ENCODE measurements at regions not wholly inside any gene's neighbourhood (a gene's known extent, or its start where the extent isn't known, plus 50 kb on each side); places are given as distances from the start of the nearest gene placed in this dataset.
A peak's percentile ranks its signal among the peaks of the same experiment; 100 is the strongest.

DNA sequence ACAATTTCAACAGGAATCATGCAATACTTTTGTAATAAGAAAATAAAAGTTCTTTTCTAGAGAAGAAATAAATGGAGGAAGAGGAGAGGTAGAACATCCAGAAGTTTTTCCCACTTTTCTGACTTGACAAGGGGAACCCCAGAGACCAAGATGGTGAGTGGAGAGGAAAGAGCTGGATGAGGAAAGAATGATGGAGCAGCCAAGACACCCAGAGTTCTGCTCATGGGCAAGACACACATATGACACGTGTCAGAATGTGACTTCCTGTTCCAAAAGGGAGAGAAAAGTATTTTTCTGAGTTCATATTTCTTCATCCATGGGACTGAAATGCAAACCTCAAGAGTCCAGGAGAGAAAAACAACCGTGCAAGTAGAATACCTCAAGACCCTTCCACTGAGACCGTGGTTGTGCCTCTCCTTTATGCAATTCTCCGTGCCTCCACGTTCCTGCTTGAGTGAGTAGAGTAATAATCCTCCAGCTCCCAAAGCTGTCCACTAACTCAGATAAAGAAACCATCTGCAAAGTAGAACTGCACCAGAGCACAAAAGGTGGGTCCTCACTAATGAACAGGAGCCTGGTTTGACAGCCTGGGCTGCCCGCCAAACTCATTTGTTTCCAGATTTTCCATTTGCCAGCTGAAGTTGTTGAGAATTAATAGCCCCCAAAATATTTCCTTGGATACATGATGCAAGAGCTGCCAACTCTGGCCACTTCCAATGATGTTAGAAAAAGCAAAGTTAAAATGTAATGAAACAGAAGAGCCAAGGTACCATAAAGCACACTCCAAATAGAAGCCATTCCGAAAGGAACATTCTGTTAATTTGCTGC, 272.6 kb upstream of the IGF1R start:
- no peaks in the 10 kb centered on the region for H3K36me3 ChIP-seq (ENCODE audit: insufficient read depth, low read length)
- TF ChIP-seq EZH2 (IDR thresholded peaks at IDR 0.05) = no peak
- no peak for TF ChIP-seq FOXP2 (optimal IDR thresholded peaks at IDR 0.05; ENCODE audit: control extremely low read depth, extremely low read length, insufficient read depth)
- TF ChIP-seq POLR2AphosphoS5 (IDR thresholded peaks at IDR 0.05; ENCODE audit: borderline replicate concordance, low read depth, low read length) = no peak
- no peak overlapping the region for H3K9ac ChIP-seq (ENCODE audit: insufficient read length)
- H3K27ac ChIP-seq = no peak overlapping the region
- DNase-seq (ENCODE audit: low read depth, low spot score) = no peak
- no peaks in the 10 kb centered on the region for H3K9me3 ChIP-seq (ENCODE audit: low read depth, low read length)
- H3K4me3 ChIP-seq = no peak overlapping the region

DNA sequence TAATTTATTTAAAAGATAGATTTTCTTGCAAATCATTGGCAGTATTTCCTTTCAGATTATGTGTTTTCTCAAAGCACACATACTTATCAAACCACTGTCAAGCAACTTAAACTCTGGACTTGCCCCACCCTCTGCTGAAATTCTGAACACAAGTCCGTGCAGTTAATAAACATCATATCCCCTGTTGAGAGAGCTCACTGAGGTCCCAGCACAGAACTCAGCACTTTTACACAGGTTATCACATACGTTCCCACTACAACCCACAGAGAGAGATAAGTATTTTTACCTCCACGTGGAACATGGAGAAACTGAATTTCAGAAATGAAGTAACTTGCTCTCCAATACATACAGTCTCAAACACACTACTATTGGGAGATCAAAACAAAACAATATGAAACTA, 267.6 kb upstream of the IGF1R start:
- Histone ChIP-seq H3K27ac (no peak overlapping the region), H3K9me3 (ENCODE audit: low read depth, low read length) (no peaks in the 10 kb centered on the region), H3K4me3 (no peak overlapping the region), H3K36me3 (ENCODE audit: insufficient read depth, low read length) (no peaks in the 10 kb centered on the region), H3K9ac (ENCODE audit: insufficient read length) (no peak overlapping the region)
- TF ChIP-seq FOXP2 (optimal IDR thresholded peaks at IDR 0.05; ENCODE audit: control extremely low read depth, extremely low read length, insufficient read depth) = no peak
- DNase-seq (ENCODE audit: low read depth, low spot score) = no peak

DNA sequence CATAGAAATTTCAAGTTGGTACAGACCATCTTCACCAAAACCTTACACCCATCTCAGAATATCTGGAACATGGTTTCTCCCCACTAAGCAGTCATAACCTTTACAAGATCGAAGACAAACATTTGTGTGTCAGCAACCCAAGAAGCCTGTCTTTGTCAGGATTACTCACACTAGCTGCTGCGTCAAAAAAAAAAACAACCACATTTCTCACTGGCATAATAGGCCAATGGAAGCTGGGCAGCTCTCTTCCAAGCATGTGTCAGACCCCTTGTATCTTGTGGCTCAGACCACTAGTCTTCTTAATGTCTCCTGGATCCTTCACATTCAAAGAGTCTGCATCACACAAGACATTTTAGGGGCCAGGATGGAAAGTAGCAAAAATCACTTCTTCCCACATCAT, 266.9 kb upstream of the IGF1R start:
- H3K4me3 ChIP-seq = no peak overlapping the region
- TF ChIP-seq FOXP2 (optimal IDR thresholded peaks at IDR 0.05; ENCODE audit: control extremely low read depth, extremely low read length, insufficient read depth) = no peak
- TF ChIP-seq EZH2 (IDR thresholded peaks at IDR 0.05) = no peak
- TF ChIP-seq POLR2AphosphoS5 (IDR thresholded peaks at IDR 0.05; ENCODE audit: borderline replicate concordance, low read depth, low read length) = no peak
- no peak overlapping the region for H3K9ac ChIP-seq (ENCODE audit: insufficient read length)
- H3K27ac ChIP-seq = no peak overlapping the region
- no peaks in the 10 kb centered on the region for H3K9me3 ChIP-seq (ENCODE audit: low read depth, low read length)
- DNase-seq (ENCODE audit: low read depth, low spot score) = no peak
- H3K36me3 ChIP-seq (ENCODE audit: insufficient read depth, low read length) = no peaks in the 10 kb centered on the region

DNA sequence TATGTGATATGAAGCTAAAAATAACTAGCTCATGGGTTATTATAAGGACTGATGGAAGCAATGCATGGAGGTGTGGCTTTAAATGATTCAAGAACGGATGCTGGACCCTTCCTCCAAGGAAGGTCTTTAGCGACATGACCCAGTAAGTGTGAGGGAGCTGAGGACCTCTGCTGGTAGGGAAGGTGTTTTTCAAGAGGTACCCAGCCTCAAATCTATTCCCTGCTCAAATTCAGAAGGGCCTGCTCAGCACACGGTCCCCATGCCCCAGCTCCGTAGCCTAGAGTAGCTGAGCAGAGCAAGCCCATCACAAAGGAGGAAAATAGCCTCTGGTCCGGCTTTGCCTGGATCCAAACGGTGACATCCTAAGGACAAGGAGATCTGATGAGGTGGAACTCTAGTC, 266.2 kb upstream of the IGF1R start:
- no peak overlapping the region for H3K4me3 ChIP-seq
- no peak overlapping the region for H3K9ac ChIP-seq (ENCODE audit: insufficient read length)
- DNase-seq (ENCODE audit: low read depth, low spot score) = no peak
- H3K27ac ChIP-seq = no peak overlapping the region
- H3K9me3 ChIP-seq (ENCODE audit: low read depth, low read length) = no peaks in the 10 kb centered on the region
- TF ChIP-seq FOXP2 (optimal IDR thresholded peaks at IDR 0.05; ENCODE audit: control extremely low read depth, extremely low read length, insufficient read depth) (no peak), EZH2 (IDR thresholded peaks at IDR 0.05) (no peak), POLR2AphosphoS5 (IDR thresholded peaks at IDR 0.05; ENCODE audit: borderline replicate concordance, low read depth, low read length) (no peak)
- H3K36me3 ChIP-seq (ENCODE audit: insufficient read depth, low read length) = no peaks in the 10 kb centered on the region

DNA sequence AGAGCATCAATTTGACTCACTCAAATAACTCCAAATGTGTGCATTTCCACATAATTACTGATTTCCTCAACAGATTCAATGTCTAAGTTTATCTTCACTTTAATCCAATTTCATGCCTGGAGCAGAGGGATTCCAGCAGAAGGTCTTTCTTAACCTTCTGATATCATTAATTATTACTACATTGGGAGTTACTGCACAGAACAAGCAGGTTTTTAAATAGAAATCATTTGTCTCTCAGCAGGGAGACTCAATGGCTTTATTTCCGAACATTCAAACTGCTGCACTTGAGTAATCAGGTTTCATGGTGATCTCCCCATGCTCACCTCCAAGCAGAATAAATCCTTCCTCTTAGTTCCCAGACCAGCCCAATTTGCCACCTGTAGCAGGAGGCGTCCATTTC, 264.8 kb upstream of the IGF1R start:
- peak; percentile 1 for DNase-seq (ENCODE audit: low read depth, low spot score)
- TF ChIP-seq FOXP2 (optimal IDR thresholded peaks at IDR 0.05; ENCODE audit: control extremely low read depth, extremely low read length, insufficient read depth) (no peak), EZH2 (IDR thresholded peaks at IDR 0.05) (no peak), POLR2AphosphoS5 (IDR thresholded peaks at IDR 0.05; ENCODE audit: borderline replicate concordance, low read depth, low read length) (no peak)
- H3K36me3 ChIP-seq (ENCODE audit: insufficient read depth, low read length) = no peaks in the 10 kb centered on the region
- no peaks in the 10 kb centered on the region for H3K9me3 ChIP-seq (ENCODE audit: low read depth, low read length)
- H3K4me3 ChIP-seq = no peak overlapping the region
- no peak overlapping the region for H3K9ac ChIP-seq (ENCODE audit: insufficient read length)
- no peak overlapping the region for H3K27ac ChIP-seq

DNA sequence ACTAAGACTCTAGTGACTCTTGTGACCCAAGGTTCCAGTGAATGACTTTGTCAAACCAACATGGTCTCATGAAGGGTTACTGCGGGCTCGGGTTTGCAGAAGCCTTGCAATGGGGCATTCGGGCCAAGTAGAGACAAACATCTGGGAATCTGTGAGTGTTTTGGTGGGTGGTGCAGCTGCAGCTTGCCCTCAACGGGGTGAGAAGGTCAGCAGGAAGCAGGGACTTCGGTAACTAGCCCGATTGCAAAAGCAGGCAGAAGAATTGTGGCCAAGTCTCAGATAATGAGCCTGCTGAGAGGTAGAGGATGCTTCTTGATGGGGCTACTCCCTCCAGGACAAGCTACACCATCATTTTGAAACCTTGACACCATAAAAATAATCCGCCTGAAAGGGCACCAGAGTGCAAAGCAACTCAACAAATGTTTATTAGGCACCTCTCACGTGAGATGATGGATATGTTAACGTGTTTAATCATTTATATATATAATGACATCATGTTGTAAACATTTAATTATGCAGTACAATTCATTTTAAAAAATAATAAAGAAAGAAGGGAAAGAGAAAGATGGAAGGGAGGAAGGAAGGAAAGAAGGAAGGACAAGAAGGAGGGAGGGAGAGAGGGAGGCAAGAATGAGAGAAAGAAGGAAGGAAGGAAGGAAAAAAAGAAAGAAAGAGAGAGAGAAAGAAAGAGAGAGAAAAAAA, 263.9 kb upstream of the IGF1R start:
- no peak overlapping the region for H3K4me3 ChIP-seq
- no peak overlapping the region for H3K27ac ChIP-seq
- no peaks in the 10 kb centered on the region for H3K9me3 ChIP-seq (ENCODE audit: low read depth, low read length)
- TF ChIP-seq EZH2 (IDR thresholded peaks at IDR 0.05) = no peak
- no peak for TF ChIP-seq FOXP2 (optimal IDR thresholded peaks at IDR 0.05; ENCODE audit: control extremely low read depth, extremely low read length, insufficient read depth)
- no peak for TF ChIP-seq POLR2AphosphoS5 (IDR thresholded peaks at IDR 0.05; ENCODE audit: borderline replicate concordance, low read depth, low read length)
- H3K9ac ChIP-seq (ENCODE audit: insufficient read length) = no peak overlapping the region
- no peak for DNase-seq (ENCODE audit: low read depth, low spot score)
- no peaks in the 10 kb centered on the region for H3K36me3 ChIP-seq (ENCODE audit: insufficient read depth, low read length)

DNA sequence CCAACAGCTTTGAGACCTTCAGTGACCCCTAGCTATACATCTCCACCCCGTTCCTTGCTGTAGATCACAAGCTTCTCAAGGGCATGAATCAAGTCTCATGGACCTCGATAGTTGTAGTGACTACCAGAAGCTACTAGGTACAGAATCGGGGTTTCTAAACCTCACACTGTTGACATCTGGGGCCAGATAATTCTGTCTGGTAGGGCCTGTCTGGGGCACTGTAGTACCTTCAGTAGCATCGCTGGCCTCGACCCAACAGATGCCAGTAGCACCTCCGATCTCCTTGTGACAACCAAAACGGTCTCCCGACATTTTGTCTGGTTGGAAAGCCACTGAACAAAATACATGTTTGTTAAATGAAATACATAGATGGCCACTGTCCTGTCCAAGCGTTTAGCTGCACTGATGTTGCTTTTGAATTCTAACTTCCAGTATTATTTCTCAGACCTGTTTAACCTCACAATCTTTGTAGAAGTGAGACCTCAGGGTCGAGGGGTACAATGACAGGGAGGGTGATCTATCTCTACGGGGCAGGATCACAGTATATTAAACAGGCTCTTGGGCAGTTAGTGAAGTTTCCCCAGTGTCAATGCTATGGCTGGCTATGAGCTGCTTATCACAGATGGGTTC, 262.5 kb upstream of the IGF1R start:
- H3K36me3 ChIP-seq (ENCODE audit: insufficient read depth, low read length) = no peaks in the 10 kb centered on the region
- TF ChIP-seq EZH2 (IDR thresholded peaks at IDR 0.05) (no peak), FOXP2 (optimal IDR thresholded peaks at IDR 0.05; ENCODE audit: control extremely low read depth, extremely low read length, insufficient read depth) (no peak), POLR2AphosphoS5 (IDR thresholded peaks at IDR 0.05; ENCODE audit: borderline replicate concordance, low read depth, low read length) (no peak)
- H3K27ac ChIP-seq = no peak overlapping the region
- no peak overlapping the region for H3K4me3 ChIP-seq
- DNase-seq (ENCODE audit: low read depth, low spot score) = no peak
- no peak overlapping the region for H3K9ac ChIP-seq (ENCODE audit: insufficient read length)
- no peaks in the 10 kb centered on the region for H3K9me3 ChIP-seq (ENCODE audit: low read depth, low read length)

DNA sequence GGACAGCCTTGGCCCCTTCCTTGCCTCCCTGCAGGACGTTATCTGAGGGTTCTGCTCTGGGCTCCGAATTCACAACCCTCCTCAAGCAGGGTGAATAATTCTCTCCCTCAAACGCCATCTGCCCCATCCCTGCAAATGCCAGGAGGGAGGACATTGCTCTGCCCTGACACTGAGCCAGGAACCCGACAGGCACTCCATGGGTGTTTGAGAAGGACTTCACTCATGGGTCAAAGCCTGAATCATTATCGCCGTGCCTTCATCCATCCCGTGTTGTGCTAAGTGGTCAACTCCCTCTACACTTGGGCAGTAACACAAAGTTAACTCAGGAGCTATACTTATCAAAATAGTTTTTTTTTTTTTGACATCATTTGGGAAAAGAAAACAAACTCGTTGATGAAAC, 261.8 kb upstream of the IGF1R start:
- DNase-seq (ENCODE audit: low read depth, low spot score) = no peak
- no peak overlapping the region for H3K27ac ChIP-seq

More for the DNA sequence above, 261.8 kb upstream of the IGF1R start:
- no peak overlapping the region for H3K9ac ChIP-seq (ENCODE audit: insufficient read length)
- TF ChIP-seq POLR2AphosphoS5 (IDR thresholded peaks at IDR 0.05; ENCODE audit: borderline replicate concordance, low read depth, low read length) (no peak), EZH2 (IDR thresholded peaks at IDR 0.05) (no peak), FOXP2 (optimal IDR thresholded peaks at IDR 0.05; ENCODE audit: control extremely low read depth, extremely low read length, insufficient read depth) (no peak)
- H3K36me3 ChIP-seq (ENCODE audit: insufficient read depth, low read length) = no peaks in the 10 kb centered on the region
- no peaks in the 10 kb centered on the region for H3K9me3 ChIP-seq (ENCODE audit: low read depth, low read length)
- no peak overlapping the region for H3K4me3 ChIP-seq
